HEK293T (cell line): ENCODE measurements at regions not wholly inside any gene's neighbourhood (a gene's known extent, or its start where the extent isn't known, plus 50 kb on each side); places are given as distances from the start of the nearest gene placed in this dataset.

Experiments
- CTCF ChIA-PET: fragments of 350-600 bp; formaldehyde crosslinking; extraction: SDS; loops from one replicate; lab custom pipeline; 2021; ENCODE audit warnings: antibody characterized with exemption, inconsistent platforms; lab: Yijun Ruan, JAX
- POLR2A ChIA-PET: fragments of 350-600 bp; formaldehyde crosslinking; extraction: SDS; loops from one replicate; lab custom pipeline; 2020; ENCODE audit warnings: antibody characterized with exemption, inconsistent platforms; lab: Yijun Ruan, JAX
- DNase-seq: peaks from one replicate; pipeline ENCODE4 v3.0.0; 2012; ENCODE audit warnings: mixed read lengths; ENCODE audit errors: extremely low spot score
- ARNT ChIP-seq: fragments of 450-650 bp; IDR thresholded peaks from 2 replicates; pipeline ENCODE4 v1.6.1; 2017; ENCODE audit warnings: mild to moderate bottlenecking
- BHLHE40 ChIP-seq: fragments of 450-650 bp; IDR thresholded peaks from 2 replicates; pipeline ENCODE4 v1.6.1; 2016; ENCODE audit warnings: mild to moderate bottlenecking, moderate library complexity, borderline replicate concordance
- CTBP1 ChIP-seq: fragments of 450-650 bp; IDR thresholded peaks from 2 replicates; pipeline ENCODE4 v1.6.1; 2016; ENCODE audit warnings: borderline replicate concordance
- ELF4 ChIP-seq: fragments of 450-650 bp; IDR thresholded peaks from 2 replicates; pipeline ENCODE4 v1.6.1; 2017; ENCODE audit warnings: antibody characterized with exemption
- FOXA1 ChIP-seq: fragments of 450-650 bp; IDR thresholded peaks from 2 replicates; pipeline ENCODE4 v1.6.1; 2016; ENCODE audit warnings: mild to moderate bottlenecking
- FOXK2 ChIP-seq: fragments of 450-650 bp; IDR thresholded peaks from 2 replicates; pipeline ENCODE4 v1.6.1; 2016; ENCODE audit warnings: mild to moderate bottlenecking
- FOXM1 ChIP-seq: fragments of 450-650 bp; IDR thresholded peaks from 2 replicates; pipeline ENCODE4 v1.6.1; 2017; ENCODE audit warnings: mild to moderate bottlenecking, borderline replicate concordance
- HDGF ChIP-seq: fragments of 450-650 bp; IDR thresholded peaks from 2 replicates; pipeline ENCODE4 v1.6.1; 2017; ENCODE audit warnings: antibody characterized with exemption, borderline replicate concordance
- L3MBTL2 ChIP-seq: fragments of 450-650 bp; conservative IDR thresholded peaks from 2 replicates; pipeline ENCODE4 v1.6.1; 2016; ENCODE audit warnings: mild to moderate bottlenecking
- LEF1 ChIP-seq: fragments of 450-650 bp; IDR thresholded peaks from 2 replicates; pipeline ENCODE4 v1.6.1; 2017; ENCODE audit warnings: mild to moderate bottlenecking, borderline replicate concordance
- NFRKB ChIP-seq: fragments of 450-650 bp; IDR thresholded peaks from 2 replicates; pipeline ENCODE4 v1.6.1; 2016; ENCODE audit warnings: mild to moderate bottlenecking, moderate library complexity
- PKNOX1 ChIP-seq: fragments of 450-650 bp; IDR thresholded peaks from 2 replicates; pipeline ENCODE4 v1.6.1; 2016
- SP1 ChIP-seq: fragments of 450-650 bp; IDR thresholded peaks from 2 replicates; pipeline ENCODE4 v1.6.1; 2017
- SUZ12 ChIP-seq: fragments of 450-650 bp; IDR thresholded peaks from 2 replicates; pipeline ENCODE4 v1.6.1; 2016; ENCODE audit warnings: mild to moderate bottlenecking
- TARDBP ChIP-seq: fragments of 450-650 bp; IDR thresholded peaks from 2 replicates; pipeline ENCODE4 v1.6.1; 2016
- ZNF384 ChIP-seq: fragments of 450-650 bp; IDR thresholded peaks from 2 replicates; pipeline ENCODE4 v1.6.1; 2016

- no peak for DNase-seq
- TF ChIP-seq ZNF384, result no peak
- no peak for TF ChIP-seq NFRKB
- no peak for TF ChIP-seq FOXK2
- TF ChIP-seq HDGF, result no peak
- TF ChIP-seq FOXA1, result no peak
- CTCF ChIA-PET, result no interaction called here
- POLR2A ChIA-PET, result no interaction called here
Measured at GRCh38 chr7:41311301-41311700, 391.6 kb downstream of the INHBA start.

GRCh38 chr7:41306486-41306885 is 396.4 kb downstream of the INHBA start:
- DNase-seq, result no peak
- POLR2A ChIA-PET, result no interaction called here
- CTCF ChIA-PET, result no interaction called here
- TF ChIP-seq SUZ12, result no peak
- no peak for TF ChIP-seq PKNOX1
- no peak for TF ChIP-seq LEF1
- TF ChIP-seq BHLHE40, result no peak
- TF ChIP-seq FOXK2, result no peak
- TF ChIP-seq NFRKB, result no peak
- no peak for TF ChIP-seq L3MBTL2
- TF ChIP-seq FOXA1, result no peak

- DNase-seq, result no peak
- CTCF ChIA-PET, result no interaction called here
- TF ChIP-seq ARNT, result no peak
- TF ChIP-seq TARDBP, result no peak
- TF ChIP-seq CTBP1, result no peak
- TF ChIP-seq ELF4, result no peak
- POLR2A ChIA-PET, result no interaction called here
Measured at GRCh38 chr7:41305001-41305400, 397.9 kb downstream of the INHBA start.

GRCh38 chr7:41303709-41304108 is 399.2 kb downstream of the INHBA start:
- CTCF ChIA-PET, result no interaction called here
- POLR2A ChIA-PET, result no interaction called here
- TF ChIP-seq ELF4 (peak; percentile 71), LEF1 (no peak)
- no peak for DNase-seq

GRCh38 chr7:41298409-41298808 is 404.5 kb downstream of the INHBA start:
- TF ChIP-seq SUZ12 (no peak), FOXA1 (no peak), TARDBP (no peak), L3MBTL2 (no peak), FOXM1 (no peak), CTBP1 (no peak), PKNOX1 (no peak), HDGF (no peak), NFRKB (no peak), ARNT (no peak), ZNF384 (no peak), SP1 (no peak)
- no peak for DNase-seq
- POLR2A ChIA-PET, result no interaction called here
- CTCF ChIA-PET, result no interaction called here

- POLR2A ChIA-PET, result no interaction called here
- CTCF ChIA-PET, result no interaction called here
- TF ChIP-seq FOXA1 (no peak), FOXM1 (no peak), NFRKB (no peak), PKNOX1 (no peak), SUZ12 (no peak), LEF1 (no peak), FOXK2 (no peak), SP1 (no peak)
- no peak for DNase-seq
Measured at GRCh38 chr7:41297166-41297565, 405.7 kb downstream of the INHBA start.

GRCh38 chr7:41295455-41295815 is 407.5 kb downstream of the INHBA start:
- TF ChIP-seq ARNT, result no peak
- TF ChIP-seq ZNF384, result no peak
- no peak for TF ChIP-seq SP1
- TF ChIP-seq FOXA1, result no peak
- TF ChIP-seq NFRKB, result no peak
- POLR2A ChIA-PET, result no interaction called here
- no peak for DNase-seq
- CTCF ChIA-PET, result no interaction called here

GRCh38 chr7:41294556-41295454 is 408.1 kb downstream of the INHBA start:
- CTCF ChIA-PET, result no interaction called here
- POLR2A ChIA-PET, result no interaction called here
- no peak for DNase-seq
- TF ChIP-seq ELF4, result no peak
- TF ChIP-seq NFRKB, result no peak
- TF ChIP-seq HDGF, result no peak
- no peak for TF ChIP-seq ARNT
- no peak for TF ChIP-seq ZNF384
- no peak for TF ChIP-seq FOXM1
- no peak for TF ChIP-seq PKNOX1
- no peak for TF ChIP-seq SUZ12
- TF ChIP-seq SP1, result no peak
- TF ChIP-seq CTBP1, result no peak
- no peak for TF ChIP-seq BHLHE40
- no peak for TF ChIP-seq LEF1
- no peak for TF ChIP-seq FOXK2
- TF ChIP-seq TARDBP, result no peak
- TF ChIP-seq FOXA1, result no peak
- no peak for TF ChIP-seq L3MBTL2
